GM18502 (cell line): ENCODE measurements at regions not wholly inside any gene's neighbourhood (a gene's known extent, or its start where the extent isn't known, plus 50 kb on each side); places are given as distances from the start of the nearest gene placed in this dataset.
"Not testable (repeated sequence)": the region's sequence is repeated elsewhere in the genome, so short reads cannot be mapped to it uniquely, and the experiment has no call there.

Experiments used
- ATAC-seq: cut with Tn5 transposase; IDR thresholded peaks from one replicate; pipeline ENCODE4 v1.9.1; 2021; ENCODE audit warnings: mild to moderate bottlenecking; ENCODE audit not compliant: unreplicated experiment, poor library complexity

- ATAC-seq, result no peak
Measured at GRCh38 chr15:60130821-60131220, 126.7 kb downstream of the FOXB1 start.

GRCh38 chr15:60134609-60135008 lies 130.5 kb downstream of the FOXB1 start:
- no peak for ATAC-seq

- no peak for ATAC-seq
Measured at GRCh38 chr15:60135961-60136360, 131.8 kb downstream of the FOXB1 start.

- no peak for ATAC-seq
Measured at GRCh38 chr15:60137711-60138396, 133.7 kb downstream of the FOXB1 start.

- ATAC-seq, result no peak
Measured at GRCh38 chr15:60138397-60138968, 134.4 kb downstream of the FOXB1 start.

GRCh38 chr15:60152386-60152785 lies 148.3 kb downstream of the FOXB1 start:
- ATAC-seq, result no peak

GRCh38 chr15:60154764-60155325 lies 150.7 kb downstream of the FOXB1 start:
- ATAC-seq, result no peak

GRCh38 chr15:60155661-60156060 lies 151.6 kb downstream of the FOXB1 start:
- no peak for ATAC-seq

- ATAC-seq, result no peak
Measured at GRCh38 chr15:60160909-60161308, 156.8 kb downstream of the FOXB1 start.

- ATAC-seq, result no peak
Measured at GRCh38 chr15:60161704-60162103, 157.6 kb downstream of the FOXB1 start.

GRCh38 chr15:60162251-60162967 lies 158.3 kb downstream of the FOXB1 start:
- ATAC-seq, result no peak

GRCh38 chr15:60162968-60163355 lies 158.9 kb downstream of the FOXB1 start:
- ATAC-seq, result no peak

GRCh38 chr15:60165111-60165510 lies 161.0 kb downstream of the FOXB1 start:
- ATAC-seq, result no peak

GRCh38 chr15:60172143-60172542 lies 168.0 kb downstream of the FOXB1 start:
- ATAC-seq, result no peak

- no peak for ATAC-seq
Measured at GRCh38 chr15:60179786-60180391, 175.8 kb downstream of the FOXB1 start.

GRCh38 chr15:60181957-60182356 lies 177.8 kb downstream of the FOXB1 start:
- not testable (repeated sequence) for ATAC-seq

GRCh38 chr15:60183366-60183765 lies 179.3 kb downstream of the FOXB1 start:
- ATAC-seq, result no peak

GRCh38 chr15:60184579-60184978 lies 180.5 kb downstream of the FOXB1 start:
- no peak for ATAC-seq

- ATAC-seq, result no peak
Measured at GRCh38 chr15:60191016-60191415, 186.9 kb downstream of the FOXB1 start.

- ATAC-seq, result no peak
Measured at GRCh38 chr15:60191821-60192220, 187.7 kb downstream of the FOXB1 start.

GRCh38 chr15:60195611-60196010 lies 191.5 kb downstream of the FOXB1 start:
- no peak for ATAC-seq
